ENCODE measurements at regions not wholly inside any gene's neighbourhood (a gene's known extent, or its start where the extent isn't known, plus 50 kb on each side); places are given as distances from the start of the nearest gene placed in this dataset.
"Not testable (repeated sequence)": the region's sequence is repeated elsewhere in the genome, so short reads cannot be mapped to it uniquely, and the experiment has no call there.

GRCh38 chr20:16801919-16802651 is 53.9 kb downstream of the OTOR start:
- peak; percentile 47 for DNase-seq

GRCh38 chr20:16802652-16802935 is 54.4 kb downstream of the OTOR start:
- no peak for DNase-seq

GRCh38 chr20:16803965-16804792 is 56.0 kb downstream of the OTOR start:
- peak; percentile 31 for DNase-seq

GRCh38 chr20:16804793-16805187 is 56.6 kb downstream of the OTOR start:
- DNase-seq, result no peak

GRCh38 chr20:16806061-16806460 is 57.9 kb downstream of the OTOR start:
- no peak for DNase-seq

- no peak for DNase-seq
Measured at GRCh38 chr20:16806886-16807285, 58.7 kb downstream of the OTOR start.

GRCh38 chr20:16808796-16809195 is 60.6 kb downstream of the OTOR start:
- DNase-seq, result no peak

GRCh38 chr20:16810216-16810615 is 62.1 kb downstream of the OTOR start:
- DNase-seq, result no peak

GRCh38 chr20:16816192-16816591 is 68.0 kb downstream of the OTOR start:
- DNase-seq, result no peak

- no peak for DNase-seq
Measured at GRCh38 chr20:16819483-16819882, 71.3 kb downstream of the OTOR start.

GRCh38 chr20:16821211-16822089 is 73.3 kb downstream of the OTOR start:
- peak; percentile 26 for DNase-seq

- DNase-seq, result no peak
Measured at GRCh38 chr20:16824664-16825063, 76.5 kb downstream of the OTOR start.

- no peak for DNase-seq
Measured at GRCh38 chr20:16828666-16829305, 80.6 kb downstream of the OTOR start.

GRCh38 chr20:16835690-16836089 is 87.5 kb downstream of the OTOR start:
- DNase-seq, result not testable (repeated sequence)

- DNase-seq, result no peak
Measured at GRCh38 chr20:16842486-16843120, 94.4 kb downstream of the OTOR start.

- DNase-seq, result no peak
Measured at GRCh38 chr20:16844406-16844805, 96.2 kb downstream of the OTOR start.

GRCh38 chr20:16846006-16846405 is 97.8 kb downstream of the OTOR start:
- no peak for DNase-seq

GRCh38 chr20:16848061-16848460 is 99.9 kb downstream of the OTOR start:
- no peak for DNase-seq

GRCh38 chr20:16848526-16848925 is 100.4 kb downstream of the OTOR start:
- no peak for DNase-seq

GRCh38 chr20:16860914-16861313 is 112.8 kb downstream of the OTOR start:
- DNase-seq, result no peak

- no peak for DNase-seq
Measured at GRCh38 chr20:16861708-16862107, 113.5 kb downstream of the OTOR start.

- DNase-seq, result no peak
Measured at GRCh38 chr20:16863303-16863702, 115.1 kb downstream of the OTOR start.

- DNase-seq, result no peak
Measured at GRCh38 chr20:16864069-16864468, 115.9 kb downstream of the OTOR start.

Data from CD4-positive, alpha-beta T cell treated with Interleukin-4 for 4 hours (primary cell).